GM21723 (cell line): ENCODE measurements at regions not wholly inside any gene's neighbourhood (a gene's known extent, or its start where the extent isn't known, plus 50 kb on each side); places are given as distances from the start of the nearest gene placed in this dataset.
A peak's percentile ranks its signal among the peaks of the same experiment; 100 is the strongest.

Source experiments
- ATAC-seq: cut with Tn5 transposase; IDR thresholded peaks from one replicate; pipeline ENCODE4 v1.9.1; 2021; ENCODE audit warnings: mild to moderate bottlenecking, moderate library complexity; ENCODE audit not compliant: unreplicated experiment

- no peak for ATAC-seq
Observed at GRCh38 chr7:41633690-41634089, 69.2 kb downstream of the INHBA start.

DNA sequence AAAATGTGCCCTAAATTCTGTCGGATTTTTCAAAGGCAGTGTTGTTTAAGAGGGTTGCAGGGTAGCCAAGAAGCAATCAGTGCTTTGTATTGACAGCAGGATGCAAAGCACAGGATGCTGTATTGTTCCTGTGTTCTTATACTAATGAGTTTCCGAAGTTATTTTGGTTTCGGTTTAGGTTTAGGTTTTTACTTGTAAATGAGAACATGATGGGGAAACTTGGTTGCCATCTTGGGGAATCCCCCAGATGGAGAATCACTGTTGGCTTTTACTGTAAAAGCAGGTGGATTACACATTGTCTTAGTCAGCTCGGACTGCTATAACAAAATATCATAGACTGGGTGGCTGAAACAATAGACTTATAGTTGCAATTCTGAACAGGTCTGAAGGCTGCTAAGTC lies 72.1 kb downstream of the INHBA start:
- peak; percentile 80 for ATAC-seq

GRCh38 chr7:41629711-41630111 lies 73.2 kb downstream of the INHBA start:
- no peak for ATAC-seq

- ATAC-seq: no peak
Observed at GRCh38 chr7:41628901-41629300, 74.0 kb downstream of the INHBA start.

GRCh38 chr7:41627645-41628298 lies 75.1 kb downstream of the INHBA start:
- no peak for ATAC-seq

DNA sequence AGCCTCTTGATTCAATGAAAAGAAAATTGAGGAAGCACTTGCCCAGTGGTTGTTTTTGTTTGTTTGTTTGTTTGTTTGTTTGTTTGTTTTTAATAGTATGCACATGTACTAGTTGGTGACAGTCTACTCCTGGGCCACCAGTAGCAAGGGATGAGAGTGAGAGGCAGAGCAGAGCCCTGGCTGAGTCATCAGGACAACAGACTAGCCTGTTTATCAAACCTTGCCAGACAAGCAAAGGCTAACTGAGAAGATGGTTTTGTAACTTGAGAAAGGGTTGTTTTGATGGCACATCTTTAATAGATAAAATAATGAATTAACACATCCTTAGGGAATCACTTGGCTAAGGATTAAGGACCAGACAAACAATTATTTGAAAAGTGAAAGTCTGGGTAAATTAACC lies 78.1 kb downstream of the INHBA start:
- no peak for ATAC-seq

- no peak for ATAC-seq
Observed at GRCh38 chr7:41621953-41622831, 80.7 kb downstream of the INHBA start.

GRCh38 chr7:41617987-41618386 lies 84.9 kb downstream of the INHBA start:
- ATAC-seq: no peak

- no peak for ATAC-seq
Observed at GRCh38 chr7:41612798-41613197, 90.1 kb downstream of the INHBA start.

DNA sequence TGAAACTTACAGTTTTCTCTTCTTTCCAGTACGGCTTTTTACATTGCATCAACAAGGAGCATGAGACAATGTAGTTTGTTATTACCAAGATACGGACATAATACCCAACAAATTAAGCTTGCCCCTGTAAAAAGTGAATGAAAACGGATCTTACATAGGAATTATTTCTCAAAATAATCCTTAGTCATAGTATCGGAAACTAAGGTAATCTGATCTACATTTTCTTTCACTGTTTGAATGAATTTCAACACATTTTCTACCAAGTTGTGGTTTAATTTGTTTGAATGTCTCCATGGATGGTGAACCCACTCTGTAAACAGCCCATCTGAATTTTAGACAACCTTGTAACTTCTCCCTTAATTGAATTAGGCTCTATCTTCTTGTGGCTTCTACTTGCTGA lies 90.5 kb downstream of the INHBA start:
- no peak for ATAC-seq

DNA sequence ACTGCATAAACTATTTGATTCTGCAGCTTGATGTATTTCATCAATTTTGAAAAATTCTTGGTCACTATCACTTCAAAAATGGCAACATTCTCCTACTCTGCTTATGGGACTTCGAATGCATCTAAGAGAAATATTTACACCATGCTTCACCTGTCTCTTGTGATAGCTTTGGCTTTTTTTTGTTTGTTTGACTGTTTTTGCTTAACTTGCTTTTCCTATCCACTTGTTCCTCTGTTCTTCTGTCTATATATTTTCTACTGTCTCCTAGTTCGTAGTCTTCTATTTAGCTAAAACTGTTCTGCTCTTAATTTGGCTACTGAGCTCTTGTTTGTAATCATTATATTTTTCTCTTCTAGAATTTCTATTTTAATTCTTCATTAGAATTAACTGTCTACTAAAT lies 94.4 kb downstream of the INHBA start:
- ATAC-seq: no peak

DNA sequence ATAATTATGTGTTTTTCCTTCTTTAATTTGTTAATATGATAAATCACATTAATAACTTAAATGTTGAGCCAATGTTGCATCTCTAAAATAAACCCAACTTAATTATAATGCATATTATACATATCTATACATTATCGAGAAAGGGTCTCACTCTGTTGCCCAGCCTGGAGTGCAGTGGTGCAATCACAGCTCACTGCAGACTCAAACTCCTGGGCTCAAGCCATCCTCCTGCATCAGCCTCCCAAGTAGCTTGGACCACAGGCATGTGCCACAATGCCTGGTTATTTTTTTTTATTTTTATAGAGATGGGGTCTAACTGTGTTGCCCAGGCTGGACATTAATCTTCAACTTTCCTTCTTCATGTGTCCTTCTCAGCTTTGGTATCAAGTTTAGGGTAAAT lies 98.9 kb downstream of the INHBA start:
- ATAC-seq: no peak

DNA sequence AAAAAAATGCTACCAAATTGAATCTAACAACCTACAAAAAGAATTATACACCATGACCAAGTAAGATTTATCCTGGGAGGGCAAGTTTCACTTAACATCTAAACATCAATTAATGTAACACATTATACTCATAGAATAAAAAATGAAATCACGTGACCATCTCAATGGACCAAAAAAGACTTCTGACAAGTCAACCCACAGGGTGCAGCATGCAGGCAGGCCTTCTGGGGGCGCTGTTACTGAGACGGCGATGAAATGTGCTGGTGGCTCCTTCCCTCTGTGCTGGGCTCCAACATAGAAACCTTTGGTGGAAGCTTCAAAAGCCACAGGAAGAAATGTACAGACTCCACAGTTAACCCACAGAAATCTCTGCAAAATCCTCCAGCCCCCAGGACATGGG lies 103.1 kb downstream of the INHBA start:
- no peak for ATAC-seq

- ATAC-seq: no peak
Observed at GRCh38 chr7:41592794-41593193, 110.1 kb downstream of the INHBA start.

GRCh38 chr7:41592236-41592635 lies 110.7 kb downstream of the INHBA start:
- no peak for ATAC-seq

DNA sequence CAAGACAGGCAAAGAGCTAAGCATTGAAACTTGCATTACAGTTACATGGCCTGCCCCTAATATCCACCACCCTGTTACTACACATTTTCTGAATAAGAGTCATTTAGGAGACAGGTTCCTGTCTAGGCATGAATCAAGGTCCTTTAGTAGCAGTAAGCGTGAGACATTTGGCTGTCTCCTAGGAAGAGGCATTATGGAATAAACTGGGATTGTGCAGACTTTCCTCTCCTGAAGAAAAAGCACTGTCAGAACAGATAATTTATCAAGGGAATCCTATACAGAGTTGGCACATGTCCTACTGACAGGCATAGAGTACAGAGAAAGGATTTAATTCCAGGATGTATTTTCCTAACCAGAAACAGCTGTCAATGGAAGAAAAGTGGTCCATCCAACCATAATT lies 111.9 kb downstream of the INHBA start:
- no peak for ATAC-seq

DNA sequence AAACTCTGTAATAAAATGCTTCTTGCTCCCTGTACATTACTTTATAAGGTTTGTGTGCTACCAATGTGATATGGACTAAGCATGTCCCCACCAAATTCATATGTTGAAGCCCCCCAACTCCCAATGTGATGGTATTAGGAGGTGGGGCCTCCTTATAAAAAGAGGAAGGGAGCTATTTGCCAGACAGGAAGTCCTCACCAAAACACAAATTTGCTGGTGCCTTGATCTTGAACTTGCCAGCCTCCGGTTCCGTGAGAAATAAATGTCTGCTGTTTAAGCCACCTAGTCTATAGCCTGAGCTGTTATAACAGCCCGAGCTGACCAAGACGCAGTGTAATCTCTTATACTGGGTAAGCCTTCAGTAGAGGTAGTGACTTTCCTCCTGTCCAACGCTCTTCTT lies 114.5 kb downstream of the INHBA start:
- no peak for ATAC-seq

- ATAC-seq: no peak
Observed at GRCh38 chr7:41586931-41587640, 115.8 kb downstream of the INHBA start.

- no peak for ATAC-seq
Observed at GRCh38 chr7:41584746-41585145, 118.1 kb downstream of the INHBA start.

- no peak for ATAC-seq
Observed at GRCh38 chr7:41582116-41582515, 120.8 kb downstream of the INHBA start.

GRCh38 chr7:41581041-41581440 lies 121.8 kb downstream of the INHBA start:
- ATAC-seq: no peak
